Glutamatergic neuron (in vitro differentiated cells): ENCODE measurements at regions not wholly inside any gene's neighbourhood (a gene's known extent, or its start where the extent isn't known, plus 50 kb on each side); places are given as distances from the start of the nearest gene placed in this dataset.

Experiments used
- DNase-seq: peaks from one replicate; pipeline ENCODE4 v3.0.0; 2022
- H3K27ac Mint-ChIP-seq: one replicate; pipeline ENCODE4 v1.8.0; 2020; ENCODE audit warnings: mild to moderate bottlenecking, mixed read lengths, inconsistent platforms; ENCODE audit not compliant: unreplicated experiment
- H3K27me3 Mint-ChIP-seq: one replicate; pipeline ENCODE4 v1.8.0; 2020; ENCODE audit warnings: mild to moderate bottlenecking, moderate library complexity, mixed read lengths, inconsistent platforms; ENCODE audit not compliant: unreplicated experiment
- H3K36me3 Mint-ChIP-seq: one replicate; pipeline ENCODE4 v1.8.0; 2020; ENCODE audit warnings: mild to moderate bottlenecking, mixed read lengths, inconsistent platforms; ENCODE audit not compliant: unreplicated experiment
- H3K4me1 Mint-ChIP-seq: one replicate; pipeline ENCODE4 v1.8.0; 2020; ENCODE audit warnings: mild to moderate bottlenecking, low read depth, mixed read lengths, inconsistent platforms; ENCODE audit not compliant: unreplicated experiment
- H3K4me3 Mint-ChIP-seq: one replicate; pipeline ENCODE4 v1.8.0; 2020; ENCODE audit warnings: mild to moderate bottlenecking, mixed read lengths, inconsistent platforms; ENCODE audit not compliant: unreplicated experiment
- H3K9me3 Mint-ChIP-seq: one replicate; pipeline ENCODE4 v1.8.0; 2020; ENCODE audit warnings: mild to moderate bottlenecking, moderate library complexity, mixed read lengths, inconsistent platforms; ENCODE audit not compliant: unreplicated experiment
- CTCF ChIP-seq: fragments of 200-600 bp; sonication (generic); IDR thresholded peaks from one replicate; pipeline ENCODE4 v1.5.0; 2021; ENCODE audit not compliant: partially characterized antibody, unreplicated experiment

DNA sequence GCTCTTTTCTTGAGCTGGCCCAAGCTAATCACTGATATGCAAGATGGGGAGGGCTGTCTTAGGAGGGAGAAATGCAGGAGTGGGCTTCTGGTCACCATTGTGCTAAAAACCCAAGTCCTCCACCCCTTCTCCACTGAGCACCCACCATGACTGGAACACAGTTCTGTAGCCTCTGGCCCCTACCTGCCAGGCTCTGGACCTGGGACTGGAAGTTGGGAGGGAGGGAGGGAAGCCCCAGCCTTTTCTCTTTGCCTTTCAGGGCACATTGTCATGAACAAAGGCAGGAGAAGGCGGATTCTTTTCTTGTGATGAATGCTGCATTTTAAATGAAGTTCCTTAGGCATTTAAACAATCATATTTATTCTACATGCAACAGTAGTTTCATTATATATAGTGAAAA lies 559.1 kb upstream of the TRPC7 start:
- no peak for DNase-seq
- Mint-ChIP-seq H3K4me3 (no peak overlapping the region), H3K4me1 (no peaks in the 10 kb centered on the region), H3K27ac (no peak overlapping the region), H3K36me3 (no peaks in the 10 kb centered on the region), H3K9me3 (peaks cover 3% of the 10 kb centered on the region), H3K27me3 (peaks cover 2% of the 10 kb centered on the region)
- no peak for TF ChIP-seq CTCF

- TF ChIP-seq CTCF = no peak
- no peaks in the 10 kb centered on the region for H3K27me3 Mint-ChIP-seq
- H3K36me3 Mint-ChIP-seq = no peaks in the 10 kb centered on the region
- H3K4me1 Mint-ChIP-seq = peaks cover 5% of the 10 kb centered on the region
- no peak for DNase-seq
- H3K9me3 Mint-ChIP-seq = no peaks in the 10 kb centered on the region
- H3K4me3 Mint-ChIP-seq = no peak overlapping the region
- no peak overlapping the region for H3K27ac Mint-ChIP-seq
Measured at GRCh38 chr5:136910625-136911024, 545.3 kb upstream of the TRPC7 start.

GRCh38 chr5:136909906-136910305 lies 544.6 kb upstream of the TRPC7 start:
- Mint-ChIP-seq H3K27me3 (no peaks in the 10 kb centered on the region), H3K9me3 (no peaks in the 10 kb centered on the region), H3K4me1 (peaks cover 5% of the 10 kb centered on the region), H3K36me3 (no peaks in the 10 kb centered on the region), H3K27ac (no peak overlapping the region), H3K4me3 (no peak overlapping the region)
- no peak for DNase-seq
- no peak for TF ChIP-seq CTCF

DNA sequence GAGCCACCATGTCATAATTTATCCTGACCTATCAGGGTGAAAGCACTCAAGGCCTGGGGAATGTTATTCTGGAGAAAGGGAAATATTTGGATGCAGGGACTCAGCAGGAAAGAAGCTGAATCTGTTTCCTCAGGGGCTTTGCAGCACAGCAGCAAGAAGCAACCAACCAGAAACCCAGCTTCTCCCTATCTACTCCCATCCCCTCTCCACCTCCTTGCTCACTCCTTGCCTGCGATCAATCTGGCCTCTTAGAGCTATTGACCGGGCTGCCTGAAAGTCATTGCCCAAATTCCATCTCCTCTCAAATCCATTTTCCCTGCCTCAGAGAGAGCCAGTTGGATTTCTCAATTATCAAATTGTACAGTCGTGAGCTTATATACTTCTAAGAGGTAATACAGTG lies 542.0 kb upstream of the TRPC7 start:
- no peak for TF ChIP-seq CTCF
- Mint-ChIP-seq H3K27ac (no peak overlapping the region), H3K4me3 (no peak overlapping the region), H3K9me3 (no peaks in the 10 kb centered on the region), H3K4me1 (peaks cover 5% of the 10 kb centered on the region), H3K27me3 (no peaks in the 10 kb centered on the region), H3K36me3 (no peaks in the 10 kb centered on the region)
- DNase-seq = no peak

- no peak for DNase-seq
- Mint-ChIP-seq H3K27ac (no peak overlapping the region), H3K4me1 (peaks cover 5% of the 10 kb centered on the region), H3K36me3 (no peaks in the 10 kb centered on the region), H3K27me3 (no peaks in the 10 kb centered on the region), H3K9me3 (peaks cover 4% of the 10 kb centered on the region), H3K4me3 (no peak overlapping the region)
- TF ChIP-seq CTCF = no peak
Measured at GRCh38 chr5:136906545-136906944, 541.2 kb upstream of the TRPC7 start.
